HG02885 (cell line): ENCODE measurements at regions not wholly inside any gene's neighbourhood (a gene's known extent, or its start where the extent isn't known, plus 50 kb on each side); places are given as distances from the start of the nearest gene placed in this dataset.
"Not testable (repeated sequence)": the region's sequence is repeated elsewhere in the genome, so short reads cannot be mapped to it uniquely, and the experiment has no call there.

ENCODE experiments used
- ATAC-seq: cut with Tn5 transposase; IDR thresholded peaks from one replicate; pipeline ENCODE4 v1.9.1; 2021; ENCODE audit warnings: mild to moderate bottlenecking; ENCODE audit not compliant: unreplicated experiment, poor library complexity

DNA sequence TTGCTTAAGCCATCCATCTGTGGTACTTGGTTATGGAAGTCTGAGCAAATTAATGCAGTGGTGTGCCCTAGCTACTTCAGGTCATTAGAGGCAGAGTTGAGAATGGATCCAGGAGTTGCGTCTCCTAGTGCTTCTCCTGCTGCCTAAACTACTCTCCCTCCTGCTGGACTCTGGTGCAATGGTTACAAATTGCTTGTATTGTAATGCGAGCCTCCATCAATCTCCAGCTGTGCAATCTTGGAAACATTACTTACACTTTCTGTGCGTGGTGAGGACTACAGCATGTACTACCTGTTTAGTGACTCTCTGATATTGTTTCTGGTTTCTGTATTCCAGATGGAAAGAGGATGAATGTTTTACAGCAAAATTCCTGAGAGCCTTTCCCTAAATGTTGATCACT is 119.0 kb upstream of the CYRIA start:
- ATAC-seq, result no peak

DNA sequence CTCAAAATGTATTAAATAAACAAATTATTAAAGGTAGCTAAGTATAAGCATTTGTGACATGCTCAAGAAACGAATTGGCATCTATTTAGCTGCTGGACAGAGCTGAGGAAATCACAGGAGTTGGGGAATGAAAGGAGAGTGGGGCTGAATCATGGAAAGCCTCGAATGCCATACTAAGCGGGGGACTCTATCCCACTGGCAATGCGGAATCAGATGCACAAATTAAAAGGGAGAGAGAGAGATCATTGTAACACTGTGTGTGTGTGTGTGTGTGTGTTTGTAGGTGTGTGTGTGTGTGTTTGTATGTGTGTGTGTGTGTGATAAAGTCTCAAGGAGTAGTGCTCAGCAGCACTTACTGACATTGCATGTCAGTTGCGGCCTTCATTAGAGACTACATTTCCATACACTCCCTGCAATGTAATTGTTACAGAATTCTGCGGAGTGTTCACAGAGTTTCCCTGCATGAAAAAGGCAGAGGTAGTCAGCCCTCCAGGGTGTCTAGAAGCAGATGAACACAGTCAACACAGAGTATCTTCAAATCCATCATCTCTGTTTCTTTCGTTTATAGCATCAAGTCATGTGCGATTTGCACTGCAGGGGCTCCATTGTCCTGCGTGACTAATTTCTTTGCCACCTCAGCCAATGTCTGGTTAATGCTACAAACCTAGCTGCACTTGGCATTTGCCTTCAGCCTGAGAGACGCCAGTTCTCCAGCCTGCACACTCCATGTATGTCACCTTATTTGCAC is 111.7 kb upstream of the CYRIA start:
- no peak for ATAC-seq

DNA sequence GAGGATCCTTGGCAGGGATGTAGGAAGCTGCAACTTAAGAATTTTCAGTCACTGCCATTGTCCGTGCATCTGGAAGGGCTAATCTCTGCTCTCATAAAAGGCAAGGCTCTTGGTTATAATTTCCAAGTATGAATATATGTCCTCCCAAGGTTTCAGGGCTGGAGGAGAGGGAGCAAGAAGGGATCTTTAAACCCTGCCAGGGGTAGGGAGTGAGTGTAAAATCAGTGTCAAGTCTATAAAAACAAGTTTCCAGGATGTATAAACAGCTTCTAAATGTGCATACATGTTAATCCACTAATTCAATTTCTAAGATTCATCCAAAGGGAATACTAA is 110.2 kb upstream of the CYRIA start:
- ATAC-seq, result no peak

DNA sequence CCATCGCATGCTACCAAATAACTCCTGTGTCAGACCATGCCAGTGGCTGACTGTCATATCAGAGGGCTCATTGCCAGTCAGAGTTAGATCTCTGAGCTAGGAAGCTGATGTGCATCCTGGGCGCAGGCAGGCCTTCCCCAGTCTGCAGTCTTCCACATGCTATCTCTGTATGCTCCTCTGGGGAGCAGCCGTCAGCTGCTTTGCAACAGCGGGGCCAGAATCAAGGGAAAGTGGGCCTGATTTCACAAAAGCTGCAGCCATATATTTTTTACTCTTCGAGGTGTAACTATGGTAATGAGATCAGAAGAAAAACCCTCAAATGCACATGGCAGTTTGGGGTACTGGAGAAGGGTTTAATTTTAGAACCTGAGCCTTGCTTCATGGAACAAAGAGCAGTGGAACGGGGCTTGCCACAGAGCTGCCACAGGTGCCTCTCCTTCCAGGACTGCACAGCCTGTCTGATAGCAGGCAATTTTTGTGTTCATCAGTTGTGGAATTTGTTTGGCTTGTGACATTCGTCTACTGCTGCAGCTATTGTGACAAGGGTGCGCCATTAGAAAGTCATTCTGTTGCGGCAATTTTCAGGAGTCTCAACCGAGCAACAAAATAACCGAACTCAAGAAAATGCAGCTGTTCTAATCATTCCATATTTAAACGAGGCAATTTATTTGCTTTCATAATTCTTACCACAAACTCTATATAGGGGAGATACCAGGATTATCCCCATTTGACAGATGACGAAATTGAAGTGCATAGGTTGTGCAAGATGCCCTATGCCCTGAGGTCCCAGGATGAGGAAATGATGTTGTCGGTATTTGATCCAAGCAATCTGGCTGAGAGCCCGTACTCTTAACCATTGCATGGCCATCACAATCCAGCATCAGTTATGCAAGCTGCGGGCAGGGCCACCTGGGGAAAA is 109.6 kb upstream of the CYRIA start:
- no peak for ATAC-seq

GRCh38 chr2:16774091-16774490 is 108.5 kb upstream of the CYRIA start:
- no peak for ATAC-seq

GRCh38 chr2:16773080-16773713 is 107.6 kb upstream of the CYRIA start:
- ATAC-seq, result peak; percentile 89

GRCh38 chr2:16767789-16768476 is 102.3 kb upstream of the CYRIA start:
- ATAC-seq, result no peak

DNA sequence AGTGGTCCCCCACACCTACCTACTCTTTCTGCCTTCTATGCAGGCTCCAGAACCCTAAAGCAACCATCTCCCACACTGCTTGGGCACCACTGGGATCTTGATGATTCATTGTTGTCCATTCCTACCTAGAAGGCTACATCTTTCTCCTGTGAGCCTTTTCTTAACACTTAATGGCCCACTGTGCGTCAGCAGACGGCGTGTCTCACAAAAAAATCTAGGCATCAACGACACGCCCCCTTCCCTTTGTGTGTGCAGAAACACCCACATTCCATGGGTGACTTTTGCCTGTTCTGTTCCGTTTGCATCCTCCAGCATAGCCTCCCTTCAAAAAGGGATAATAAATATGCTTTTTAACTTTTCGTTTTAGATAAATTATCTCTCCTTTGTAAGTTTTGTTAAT is 99.7 kb upstream of the CYRIA start:
- ATAC-seq, result no peak

- no peak for ATAC-seq
Measured at GRCh38 chr2:16764487-16764886, 98.9 kb upstream of the CYRIA start.

GRCh38 chr2:16763493-16763899 is 97.9 kb upstream of the CYRIA start:
- ATAC-seq, result no peak

DNA sequence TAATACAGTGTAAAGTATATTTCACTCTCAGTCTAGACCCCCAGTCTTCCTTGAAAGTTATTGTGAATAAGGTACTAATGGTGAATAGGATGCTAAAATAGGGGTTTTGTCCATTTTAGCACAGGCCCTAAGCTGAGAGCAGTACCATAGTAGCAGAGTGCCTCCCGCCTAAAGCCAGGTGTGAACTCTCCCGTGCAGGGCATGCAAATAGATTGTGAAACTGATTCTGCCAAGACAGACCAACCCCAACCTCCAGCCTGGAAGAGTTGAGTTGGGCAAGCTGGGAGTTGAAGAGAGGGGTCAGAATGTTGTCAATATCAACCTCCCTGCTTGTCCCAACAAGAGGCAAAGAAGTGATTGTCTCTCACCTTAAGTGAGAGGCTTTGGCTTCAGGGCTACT is 97.4 kb upstream of the CYRIA start:
- no peak for ATAC-seq

GRCh38 chr2:16760426-16760825 is 94.8 kb upstream of the CYRIA start:
- no peak for ATAC-seq

DNA sequence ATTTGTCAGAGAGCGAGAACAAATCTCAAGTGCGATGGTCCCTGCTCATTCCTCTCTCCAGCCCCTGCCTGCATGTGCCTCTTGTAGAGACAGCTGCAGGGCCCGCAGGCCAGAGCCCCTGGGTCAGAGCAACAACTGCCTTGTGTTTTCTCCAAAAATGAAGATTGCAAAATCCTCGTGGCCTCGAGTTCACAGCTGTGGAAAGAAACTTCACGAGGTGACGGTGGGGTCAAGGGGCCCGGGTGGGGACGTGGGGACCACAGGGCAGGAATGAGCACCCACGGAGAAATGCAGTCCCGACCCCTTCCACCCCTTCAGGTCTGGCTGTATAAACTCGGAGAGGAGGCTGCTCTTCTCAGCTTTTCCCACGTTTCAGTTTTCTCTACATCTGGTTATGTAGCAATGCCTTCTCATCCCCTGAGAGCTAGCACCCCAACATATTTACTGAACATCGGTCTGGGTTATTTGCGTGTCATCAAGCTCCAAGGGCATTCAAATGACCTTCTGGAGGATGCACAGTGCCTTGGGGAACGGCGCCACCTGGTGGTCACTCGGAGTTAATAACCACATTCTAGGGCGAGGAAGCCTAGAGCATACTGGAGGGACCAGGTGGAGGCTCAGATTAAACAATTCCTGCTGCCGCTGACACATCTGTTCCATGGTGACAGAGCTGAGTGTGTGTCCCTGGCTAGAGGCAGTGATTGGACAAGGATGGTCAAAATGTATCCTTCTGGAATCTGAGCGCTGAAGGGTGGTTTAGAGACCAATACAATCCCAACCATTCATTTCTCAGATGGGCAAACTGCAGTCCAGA is 91.4 kb upstream of the CYRIA start:
- ATAC-seq, result peak; percentile 91

GRCh38 chr2:16755442-16755841 is 89.8 kb upstream of the CYRIA start:
- no peak for ATAC-seq

GRCh38 chr2:16753025-16753424 is 87.4 kb upstream of the CYRIA start:
- ATAC-seq, result not testable (repeated sequence)

DNA sequence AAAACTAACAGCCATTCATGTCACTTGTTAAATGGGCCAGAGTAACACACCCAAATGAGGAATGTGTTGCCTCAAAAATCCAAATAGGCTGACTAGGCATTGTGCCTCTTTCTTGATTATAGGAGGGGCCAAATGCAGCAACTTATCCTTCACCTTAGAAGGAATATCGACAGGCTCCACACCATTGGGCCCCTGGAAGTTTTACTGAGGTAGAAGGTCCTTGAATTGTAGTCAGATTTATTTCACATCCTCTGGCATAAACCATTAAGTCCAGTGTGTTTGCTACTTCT is 85.2 kb upstream of the CYRIA start:
- ATAC-seq, result not testable (repeated sequence)

DNA sequence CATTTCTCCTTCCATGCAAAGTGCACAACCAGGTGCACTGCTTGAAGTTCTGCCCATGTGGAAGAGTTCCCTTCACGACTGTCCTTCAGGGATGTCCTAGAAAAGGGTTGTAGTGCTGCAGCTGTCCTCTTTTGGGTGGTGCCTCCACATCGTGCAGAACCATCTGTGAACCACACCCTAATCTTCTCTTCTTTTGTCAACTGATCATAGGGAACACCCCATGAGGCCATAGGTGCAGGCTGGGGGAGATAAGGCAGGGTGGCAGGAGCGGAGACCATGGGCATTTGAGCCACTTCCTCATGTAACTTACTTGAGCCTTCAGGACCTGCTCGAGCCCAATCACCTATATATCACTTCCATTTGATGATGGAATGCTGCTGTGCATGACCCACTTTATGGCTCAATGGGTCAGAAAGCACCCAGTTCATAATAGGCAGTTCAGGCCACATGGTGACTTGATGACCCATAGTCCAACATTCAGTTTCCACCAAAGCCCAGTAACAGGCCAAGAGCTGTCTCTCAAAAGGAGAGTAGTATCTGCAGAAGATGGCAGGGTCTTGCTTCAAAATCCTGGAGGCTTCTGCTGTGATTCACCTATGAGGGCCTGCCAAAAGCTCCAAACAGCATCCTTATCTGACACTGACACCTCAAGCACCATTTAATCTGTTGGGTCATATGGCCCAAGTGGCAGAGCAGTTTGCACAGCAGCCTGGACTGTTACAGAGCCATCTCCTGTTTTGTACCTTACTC is 84.7 kb upstream of the CYRIA start:
- no peak for ATAC-seq

DNA sequence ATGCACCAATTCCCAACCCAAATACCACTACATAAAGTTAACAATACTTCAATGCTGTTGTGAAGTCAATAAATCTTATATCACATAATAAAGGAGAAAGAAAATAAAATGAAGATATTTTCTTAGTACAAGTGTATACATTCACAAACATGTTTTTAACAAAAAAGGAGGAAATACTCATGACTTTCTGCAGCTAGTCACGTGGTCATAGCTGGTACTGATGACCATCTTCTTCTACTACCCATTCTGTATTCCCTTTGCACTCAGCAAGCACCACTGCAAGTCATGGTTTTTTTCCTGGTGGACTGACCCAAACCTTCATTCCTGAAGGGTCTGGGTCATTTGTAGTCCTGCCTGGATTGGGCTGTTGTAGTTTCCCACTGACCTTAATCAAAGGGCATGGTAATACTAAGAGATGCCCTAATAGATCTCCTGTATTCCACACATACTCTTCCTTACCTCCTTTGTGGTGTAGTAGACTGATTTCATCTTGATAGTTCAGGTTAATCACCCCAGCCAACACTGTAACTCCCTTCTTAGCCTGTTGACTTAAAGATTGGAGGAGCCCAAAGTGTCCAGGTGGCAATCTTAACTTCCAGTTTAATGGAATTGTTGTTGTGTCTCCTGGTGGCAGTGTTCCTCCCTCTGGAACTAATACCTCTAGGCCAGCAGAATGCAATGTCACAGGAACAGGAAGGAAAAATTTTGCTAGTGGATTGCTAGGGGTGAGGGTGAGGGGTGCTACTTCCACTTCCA is 83.1 kb upstream of the CYRIA start:
- not testable (repeated sequence) for ATAC-seq

- ATAC-seq, result no peak
Measured at GRCh38 chr2:16747689-16748088, 82.1 kb upstream of the CYRIA start.
